HG03039 (cell line): ENCODE measurements at regions not wholly inside any gene's neighbourhood (a gene's known extent, or its start where the extent isn't known, plus 50 kb on each side); places are given as distances from the start of the nearest gene placed in this dataset.
"Not testable (repeated sequence)": the region's sequence is repeated elsewhere in the genome, so short reads cannot be mapped to it uniquely, and the experiment has no call there.

ENCODE experiments used
- ATAC-seq: cut with Tn5 transposase; IDR thresholded peaks from one replicate; pipeline ENCODE4 v1.9.1; 2021; ENCODE audit warnings: mild to moderate bottlenecking, moderate library complexity; ENCODE audit not compliant: unreplicated experiment

DNA sequence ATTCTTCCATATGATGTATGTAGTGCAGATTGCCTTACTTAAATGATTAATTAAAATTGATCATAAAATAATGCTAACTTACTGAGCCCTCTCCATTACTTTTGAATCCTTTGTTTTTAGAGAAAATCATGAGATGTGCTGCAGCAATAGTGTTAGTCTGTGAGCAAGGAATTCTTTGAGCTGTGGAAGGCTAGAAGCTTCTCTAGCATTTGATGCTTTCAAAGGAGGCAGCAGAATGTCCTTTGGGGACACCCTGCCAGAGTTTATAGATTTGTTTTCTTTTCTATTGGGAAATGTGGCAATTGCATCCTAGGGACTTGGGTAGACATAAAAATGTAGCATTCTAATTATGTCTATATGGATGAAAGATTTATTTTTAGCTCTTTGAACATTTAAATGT is 284.1 kb upstream of the SMIM30 start:
- no peak for ATAC-seq

DNA sequence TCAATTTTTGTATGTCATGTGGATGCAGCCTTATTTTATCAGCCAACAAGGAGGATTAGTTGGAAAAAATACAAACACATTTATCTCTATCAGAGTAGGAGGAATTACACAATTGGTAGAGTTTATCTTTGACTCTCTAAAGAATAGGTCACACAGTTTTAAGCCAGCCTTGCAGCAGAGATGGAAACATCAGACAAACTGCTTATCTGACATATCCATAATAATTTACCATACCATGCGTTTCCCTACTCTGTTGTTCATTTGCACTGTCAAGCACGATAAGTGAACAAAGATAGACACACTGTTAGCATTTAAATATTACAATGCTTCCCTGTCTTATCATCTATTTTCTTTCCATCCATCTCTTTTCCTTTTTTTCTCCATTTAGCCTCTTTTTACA is 283.7 kb upstream of the SMIM30 start:
- no peak for ATAC-seq

DNA sequence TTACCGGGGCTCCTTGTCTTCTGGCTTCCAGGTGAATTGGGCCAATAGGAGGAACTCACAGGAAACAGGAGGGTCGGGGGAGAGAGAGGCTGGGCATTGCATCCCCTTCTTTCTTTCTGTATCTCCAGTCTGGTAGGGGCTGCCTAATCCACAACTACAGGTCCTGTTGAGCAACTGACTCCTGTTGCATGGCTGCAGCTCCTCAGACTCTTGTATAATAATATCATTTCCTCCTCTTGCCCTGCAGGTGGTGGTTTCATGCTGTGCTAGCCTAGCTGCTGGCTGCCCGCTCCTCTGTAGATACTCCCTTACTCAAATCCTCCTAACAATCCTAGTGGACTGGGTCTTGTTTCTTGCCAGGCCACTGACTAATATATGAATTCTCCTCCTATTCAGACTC is 276.5 kb upstream of the SMIM30 start:
- no peak for ATAC-seq

DNA sequence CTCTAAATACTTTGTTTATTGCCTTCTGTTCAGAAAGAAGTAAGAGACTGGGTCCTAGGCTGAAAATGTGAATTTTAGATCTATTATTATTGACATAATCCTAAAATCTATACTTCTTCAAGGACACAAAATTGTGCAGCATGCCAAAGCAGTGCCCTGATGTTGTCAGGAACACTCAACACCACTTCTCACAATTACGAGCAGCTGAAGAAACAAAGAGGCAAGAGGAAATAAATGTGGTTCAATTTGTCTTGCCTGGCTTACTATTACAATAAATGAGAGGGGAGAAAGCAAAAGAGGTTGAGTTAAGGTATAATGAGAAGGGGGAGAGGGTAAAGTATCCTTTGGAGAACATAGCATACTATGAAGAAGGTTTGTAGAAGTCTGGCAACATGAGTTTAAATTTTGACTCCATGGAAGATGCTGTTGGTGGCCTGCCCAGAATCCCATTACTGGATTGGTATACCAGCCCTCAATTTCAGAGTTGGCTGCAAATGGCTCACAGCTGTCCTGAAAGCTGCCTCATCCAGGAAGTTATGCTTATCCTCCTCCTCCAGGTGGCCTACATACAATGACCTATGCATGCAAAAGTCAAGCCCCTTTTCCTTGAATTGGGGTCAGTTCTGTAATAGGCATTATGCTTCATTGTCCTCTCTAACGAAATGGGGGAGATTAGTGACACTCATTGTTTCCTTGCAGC is 274.6 kb upstream of the SMIM30 start:
- no peak for ATAC-seq

DNA sequence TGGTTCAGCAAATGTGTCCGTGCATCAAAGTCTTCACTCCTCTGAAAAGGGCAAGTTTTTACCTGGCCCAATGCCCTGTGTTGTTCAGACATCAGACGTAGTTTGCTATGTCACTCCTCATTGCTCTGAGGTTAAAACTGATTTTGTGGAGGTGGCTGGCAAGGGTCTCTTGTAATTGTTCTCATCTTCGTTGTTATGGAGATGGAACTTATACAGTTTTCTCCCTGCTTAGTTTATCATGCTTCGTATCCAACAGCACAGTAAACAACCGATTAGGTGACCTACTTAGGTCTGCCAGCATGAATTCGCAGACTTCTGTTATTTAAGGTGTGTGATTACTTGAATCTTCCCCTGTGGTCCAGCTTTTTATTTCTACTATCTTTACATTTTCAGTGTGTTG is 274.1 kb upstream of the SMIM30 start:
- no peak for ATAC-seq

DNA sequence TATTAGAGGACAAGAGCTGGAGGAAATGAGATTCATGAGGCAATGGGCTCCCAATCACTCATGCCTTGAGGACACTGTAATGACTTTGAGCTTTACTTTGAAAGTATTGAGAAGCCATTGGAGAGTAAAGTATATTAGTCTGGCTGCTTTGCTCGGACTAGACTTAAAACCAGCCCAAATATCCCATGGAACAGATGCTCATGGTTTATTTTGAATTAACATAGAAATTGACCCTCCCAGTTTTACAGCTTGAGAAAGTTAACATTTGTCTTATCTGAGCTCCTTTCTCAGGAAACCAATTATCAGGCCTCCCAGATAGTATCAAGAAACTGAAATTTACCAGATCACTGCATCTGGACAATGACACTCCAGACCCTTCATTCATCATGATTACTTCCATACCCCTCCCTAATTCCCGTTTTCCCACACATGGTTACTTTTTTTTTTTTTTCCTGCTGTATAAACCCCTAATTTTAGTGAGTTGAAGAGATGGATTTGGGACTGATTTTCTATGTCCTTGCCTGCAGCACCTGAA is 270.8 kb upstream of the SMIM30 start:
- ATAC-seq = no peak

DNA sequence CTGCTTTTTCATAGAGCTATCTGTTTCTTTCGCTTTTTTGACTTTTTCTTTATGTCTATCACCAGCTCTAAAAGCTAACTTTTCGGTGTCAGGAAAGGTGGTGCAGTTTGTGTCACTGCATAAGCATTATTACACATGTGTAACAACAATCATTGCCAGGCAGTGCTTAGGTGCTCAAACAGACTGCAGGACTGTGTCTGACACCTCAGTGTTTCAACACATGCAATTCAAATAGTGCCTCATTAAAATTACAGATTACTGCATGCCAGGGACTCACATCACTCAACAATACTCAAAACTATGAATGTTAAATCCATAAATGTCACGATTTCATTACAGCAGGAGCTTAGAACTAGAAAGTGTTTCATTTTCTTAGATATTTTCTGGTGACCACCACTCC is 265.3 kb upstream of the SMIM30 start:
- no peak for ATAC-seq

DNA sequence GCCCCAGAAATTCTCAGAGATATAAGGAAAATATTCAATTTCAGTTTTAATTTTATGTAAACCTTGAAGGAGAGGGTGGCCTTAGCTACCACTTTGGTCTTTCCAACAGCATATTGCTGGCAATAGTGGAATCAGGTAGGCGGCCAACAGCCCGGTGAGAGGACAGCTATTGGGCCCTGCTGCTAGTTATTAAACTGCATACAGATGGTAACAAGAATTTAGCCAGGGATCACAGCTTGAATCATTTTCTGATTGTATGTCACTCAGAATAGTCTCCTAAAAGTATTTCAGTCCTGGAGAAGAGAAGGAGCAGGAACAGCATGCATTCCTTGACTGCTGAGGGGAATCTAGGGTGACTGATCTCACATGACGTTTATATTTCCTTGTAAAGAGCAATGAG is 261.4 kb upstream of the SMIM30 start:
- no peak for ATAC-seq

DNA sequence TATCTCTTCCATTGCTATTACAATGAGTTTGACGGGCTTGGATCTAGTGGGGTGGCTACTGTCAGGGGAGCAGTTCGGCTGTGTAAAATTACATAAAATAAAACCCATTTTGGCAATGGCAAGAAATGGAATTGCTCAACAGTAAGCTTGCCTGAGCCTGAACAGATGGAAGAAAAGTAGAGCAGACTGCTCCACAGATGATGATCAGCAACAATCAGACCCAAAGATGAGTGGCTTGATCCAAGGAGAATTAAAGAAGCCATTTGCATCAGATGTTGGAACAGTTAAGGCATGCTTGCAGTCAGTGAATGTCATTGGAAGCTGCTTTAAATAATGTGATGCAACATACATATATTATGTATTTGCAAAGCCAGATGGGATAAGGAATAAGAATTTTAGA is 256.6 kb upstream of the SMIM30 start:
- ATAC-seq = no peak

DNA sequence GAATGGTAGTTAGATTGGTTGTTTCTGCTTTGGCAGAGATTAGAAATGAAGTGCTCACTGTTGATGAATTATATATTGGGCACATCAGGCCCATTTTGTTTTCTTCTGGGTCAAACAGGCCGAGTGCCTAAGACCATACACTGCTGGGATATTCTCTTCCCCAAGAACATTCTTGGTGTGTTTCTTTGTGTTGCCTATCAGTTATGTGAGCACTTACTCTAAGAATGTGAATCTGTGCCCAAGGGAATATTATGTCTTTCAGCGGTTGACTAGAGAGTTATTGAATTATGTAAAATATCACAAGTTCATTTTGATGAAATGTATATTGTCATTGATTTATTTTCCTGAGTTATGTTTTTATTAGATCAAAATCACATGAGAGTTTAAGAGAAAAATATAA is 255.5 kb upstream of the SMIM30 start:
- ATAC-seq = no peak

DNA sequence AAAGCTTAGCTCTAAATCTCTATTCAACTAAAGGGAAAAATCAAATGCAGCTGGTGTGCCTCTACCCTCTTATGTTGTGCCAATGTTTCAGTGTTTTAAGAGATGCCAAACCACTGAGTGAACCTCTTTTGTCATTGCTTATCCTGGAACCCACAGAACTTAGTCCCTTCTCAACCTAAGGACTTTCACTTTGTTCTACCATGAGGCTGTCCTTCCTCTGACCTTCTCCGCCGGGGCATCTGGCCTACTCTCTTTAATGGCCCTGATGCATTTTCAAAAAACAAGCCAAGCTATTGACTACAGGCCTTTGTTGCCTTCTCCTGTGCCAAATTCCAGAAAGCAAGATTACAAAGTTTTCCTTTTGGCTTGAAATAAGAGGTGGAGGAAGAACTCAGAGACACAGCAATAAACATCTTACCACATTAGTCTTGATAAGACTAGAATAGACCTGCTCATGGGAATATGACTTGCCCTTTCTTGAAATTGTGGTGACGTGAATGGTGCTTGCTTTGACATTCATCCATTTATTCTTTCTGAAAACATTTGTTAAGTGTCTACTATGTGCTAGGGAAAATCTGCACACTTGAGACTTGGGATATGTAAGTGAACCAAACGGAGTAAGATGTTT is 253.2 kb upstream of the SMIM30 start:
- ATAC-seq = no peak

DNA sequence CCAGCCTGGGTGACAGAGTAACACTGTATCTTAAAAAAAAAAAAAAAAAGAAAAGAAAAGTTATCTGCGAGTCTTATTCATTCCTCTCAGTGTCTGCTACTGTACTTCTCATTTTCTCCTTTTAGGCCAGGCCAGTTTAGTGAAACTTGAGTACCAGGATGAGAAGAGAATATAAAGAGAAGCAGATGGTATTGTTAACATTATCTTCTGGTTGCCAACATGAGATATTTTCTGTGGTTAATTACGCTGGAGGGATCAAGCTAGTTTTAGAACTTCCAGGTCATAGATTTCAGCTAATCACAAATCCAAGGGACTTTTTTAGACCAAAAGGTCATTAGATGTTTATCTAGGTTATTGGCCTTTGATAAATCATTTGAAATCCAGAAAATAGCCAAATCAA is 252.6 kb upstream of the SMIM30 start:
- no peak for ATAC-seq

DNA sequence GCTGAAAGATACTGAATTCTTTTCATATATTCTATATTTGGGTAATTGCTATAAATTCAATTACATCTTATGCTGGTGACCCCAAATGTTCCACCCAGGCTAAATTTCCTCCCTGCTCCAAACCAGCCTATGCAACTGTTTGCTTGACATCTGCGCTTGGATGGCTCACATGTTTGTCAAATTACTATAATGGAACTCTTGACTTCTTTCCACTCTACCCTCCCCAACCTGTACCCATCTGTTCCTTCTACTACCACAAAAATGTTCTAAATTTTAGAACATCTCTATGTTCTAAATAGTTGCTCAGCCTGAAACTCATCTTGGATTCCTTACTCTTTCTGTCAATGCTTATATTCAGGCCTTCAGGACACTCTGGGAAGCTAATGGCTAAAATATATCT is 249.9 kb upstream of the SMIM30 start:
- ATAC-seq = no peak

DNA sequence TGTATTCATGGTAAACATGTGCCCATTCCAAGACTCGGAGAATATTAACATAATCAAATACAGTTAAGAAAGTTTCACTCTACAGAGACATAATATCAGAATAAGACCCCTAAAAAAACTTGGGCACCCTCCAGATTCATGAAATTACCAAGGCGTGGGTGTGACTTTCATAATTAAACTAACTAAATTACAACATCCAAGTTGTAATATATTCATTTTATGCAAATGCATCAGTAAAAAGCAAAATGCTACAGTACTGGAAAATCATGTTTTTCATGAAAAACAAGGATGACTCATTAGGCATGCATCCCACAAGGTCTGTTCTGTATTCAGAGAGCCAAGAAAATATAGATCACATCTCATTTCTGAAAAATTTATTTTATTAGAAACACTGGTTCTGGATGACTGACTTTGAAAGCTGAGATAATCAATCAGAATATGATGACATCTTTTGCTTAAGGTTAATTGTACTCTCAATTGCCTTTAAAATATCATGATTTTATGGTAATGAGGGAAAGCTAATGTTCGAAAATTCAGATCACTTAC is 248.8 kb upstream of the SMIM30 start:
- no peak for ATAC-seq

DNA sequence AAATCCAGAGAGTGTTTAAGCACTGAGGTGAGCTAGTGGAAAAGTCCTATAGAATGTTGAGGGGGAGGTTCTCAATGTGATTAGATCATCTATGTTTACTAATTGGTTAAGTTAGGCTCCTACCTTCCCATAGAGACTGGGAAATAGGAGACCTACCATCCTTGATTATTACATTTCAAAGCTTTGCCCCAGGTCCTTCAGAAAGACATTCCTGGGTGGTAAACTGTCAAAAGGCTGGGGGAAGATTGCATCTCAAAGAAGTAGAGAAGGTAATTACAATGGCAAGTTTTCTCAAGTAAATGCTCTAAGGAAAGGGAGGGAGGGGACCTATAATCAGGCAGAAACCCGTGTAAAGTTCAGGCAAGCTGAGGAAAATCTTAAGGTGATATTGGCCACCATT is 247.8 kb upstream of the SMIM30 start:
- ATAC-seq = no peak

DNA sequence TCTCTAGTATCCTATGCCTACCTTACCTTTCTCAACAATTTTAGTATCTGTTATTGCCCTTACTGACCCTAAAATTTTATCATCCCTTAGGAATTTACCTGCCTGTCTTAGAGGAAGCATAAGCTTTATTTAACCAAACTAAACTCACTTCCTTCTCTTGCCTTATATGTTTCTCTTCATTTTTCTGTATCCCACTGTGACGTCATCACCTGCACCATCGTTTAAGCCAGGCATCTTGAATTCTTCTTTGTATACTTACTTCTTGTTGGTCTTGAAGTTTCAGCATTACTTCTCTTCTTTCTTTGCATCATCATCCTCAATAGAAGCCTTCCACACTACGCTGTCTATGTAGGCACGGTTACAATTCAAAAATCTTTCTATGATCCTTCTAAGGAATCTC is 231.0 kb upstream of the SMIM30 start:
- no peak for ATAC-seq

DNA sequence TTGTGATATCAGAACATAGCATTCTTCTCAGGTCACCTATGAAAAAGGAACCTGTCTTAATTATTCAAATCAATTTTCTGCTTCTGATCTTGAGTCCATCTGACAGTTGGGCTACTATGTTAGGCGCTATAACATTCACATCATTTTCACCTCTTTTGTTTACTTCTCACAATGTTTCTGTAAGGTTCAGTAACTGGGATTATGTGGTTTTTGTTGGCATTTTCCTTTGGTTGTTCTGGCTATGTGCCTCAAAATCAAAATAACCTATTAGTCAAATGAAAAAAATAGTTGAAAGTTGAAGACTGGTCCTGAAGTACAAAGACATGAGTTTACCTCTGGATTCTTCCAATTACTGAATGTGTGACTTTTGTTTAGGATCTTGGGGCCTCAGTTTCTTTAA is 221.3 kb upstream of the SMIM30 start:
- ATAC-seq = no peak

DNA sequence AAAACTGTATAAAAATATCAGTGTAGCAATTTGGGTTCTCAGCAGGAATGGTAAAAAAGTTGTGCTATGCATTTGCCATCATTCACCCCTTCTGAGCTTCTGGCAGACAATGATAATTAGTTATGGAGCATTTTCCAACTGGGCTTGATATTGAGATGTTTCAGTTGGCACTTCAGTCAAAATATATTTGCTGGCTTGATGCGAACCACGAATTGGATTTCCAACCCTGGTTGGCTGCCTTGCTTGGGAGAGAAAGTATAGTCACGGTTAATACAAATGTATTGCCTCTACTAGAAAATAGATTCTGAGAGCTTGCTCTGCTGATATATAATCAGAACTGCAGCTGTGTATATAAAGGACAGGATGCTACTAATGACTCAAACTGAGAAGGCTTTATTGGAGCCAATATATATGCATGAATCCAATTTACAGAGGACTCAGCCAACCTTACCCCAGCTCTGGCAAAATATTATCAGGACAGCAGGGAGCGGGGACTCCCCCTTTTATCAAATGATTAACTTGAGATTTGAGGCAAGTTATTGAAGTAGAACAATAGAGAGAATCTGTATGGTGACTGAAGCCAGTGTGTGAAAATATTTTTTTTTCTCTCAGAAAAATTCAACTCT is 219.8 kb upstream of the SMIM30 start:
- ATAC-seq = no peak

DNA sequence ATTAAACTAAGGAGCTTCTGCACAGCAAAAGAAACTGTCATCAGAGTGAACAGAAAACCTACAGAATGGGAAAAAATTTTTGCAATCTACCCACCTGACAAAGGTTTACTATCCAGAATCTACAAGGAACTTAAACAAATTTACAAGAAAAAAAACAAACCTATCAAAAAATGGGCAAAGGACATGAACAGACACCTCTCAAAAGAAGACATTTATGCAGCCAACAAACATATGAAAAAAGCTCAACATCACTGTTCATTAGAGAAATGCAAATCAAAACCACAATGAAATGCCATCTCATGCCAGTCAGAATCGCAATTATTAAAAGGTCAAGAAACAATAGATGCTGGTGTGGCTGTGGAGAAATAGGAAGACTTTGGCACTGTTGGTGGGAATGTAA is 218.5 kb upstream of the SMIM30 start:
- ATAC-seq = not testable (repeated sequence)

DNA sequence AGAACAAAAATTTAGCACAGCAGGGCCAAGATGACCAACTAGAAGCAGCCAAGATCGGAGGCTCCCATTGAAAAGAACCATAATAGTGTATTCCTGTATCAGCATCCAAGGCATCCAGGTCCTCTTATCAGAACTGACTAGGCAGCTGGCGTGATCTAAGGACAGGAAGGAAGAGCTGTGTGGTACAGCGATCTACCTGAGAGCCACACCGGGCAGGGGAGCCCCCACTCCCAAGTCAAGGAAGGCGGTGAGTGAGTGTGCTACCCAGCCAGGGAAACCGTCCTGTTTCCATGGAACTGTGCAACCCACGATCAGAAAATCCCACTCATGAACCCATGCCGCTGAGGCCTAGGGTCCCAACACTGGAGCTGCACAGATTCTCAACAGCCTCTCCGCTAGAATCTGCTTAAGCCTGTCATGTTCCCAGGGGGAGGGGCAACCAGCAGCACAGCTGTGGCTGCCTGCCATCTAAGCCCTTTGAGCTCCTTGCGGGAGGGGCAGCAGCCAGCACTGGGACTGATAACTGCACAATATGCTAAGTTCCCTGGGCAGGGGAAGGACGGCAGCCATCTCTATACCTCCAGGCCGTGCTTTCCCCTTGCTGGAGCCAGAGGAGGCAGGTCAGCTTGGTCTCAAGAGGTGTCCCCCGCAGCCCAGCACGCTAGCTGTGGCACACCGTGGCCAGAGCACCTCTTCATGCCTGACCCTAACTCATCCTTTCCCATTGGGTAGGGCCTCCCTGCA is 213.0 kb upstream of the SMIM30 start:
- ATAC-seq = no peak

DNA sequence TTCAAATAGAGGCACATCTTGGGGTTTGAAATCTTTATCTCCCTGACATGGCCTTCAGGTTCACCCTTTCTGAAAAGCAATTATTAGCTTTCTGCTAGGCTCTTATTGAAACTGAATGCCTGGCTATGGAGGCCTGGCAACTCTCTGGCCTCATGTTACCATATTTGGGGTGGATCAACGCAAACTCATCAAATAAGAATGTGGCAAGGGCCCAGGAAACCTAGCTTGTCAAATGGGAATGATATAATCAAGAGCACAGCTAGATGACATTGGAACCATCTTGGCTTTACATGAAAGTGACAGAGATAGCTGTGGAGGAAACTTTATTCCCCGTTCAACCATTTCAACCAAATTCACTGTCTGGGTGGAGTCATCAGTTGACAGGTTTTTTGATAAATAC is 202.8 kb upstream of the SMIM30 start:
- no peak for ATAC-seq
